ENCODE measurements at regions not wholly inside any gene's neighbourhood (a gene's known extent, or its start where the extent isn't known, plus 50 kb on each side); places are given as distances from the start of the nearest gene placed in this dataset.

GRCh38 chr22:48600681-48601080, 1227.0 kb downstream of the BRD1 start:
- TF ChIP-seq, protein P1, sequence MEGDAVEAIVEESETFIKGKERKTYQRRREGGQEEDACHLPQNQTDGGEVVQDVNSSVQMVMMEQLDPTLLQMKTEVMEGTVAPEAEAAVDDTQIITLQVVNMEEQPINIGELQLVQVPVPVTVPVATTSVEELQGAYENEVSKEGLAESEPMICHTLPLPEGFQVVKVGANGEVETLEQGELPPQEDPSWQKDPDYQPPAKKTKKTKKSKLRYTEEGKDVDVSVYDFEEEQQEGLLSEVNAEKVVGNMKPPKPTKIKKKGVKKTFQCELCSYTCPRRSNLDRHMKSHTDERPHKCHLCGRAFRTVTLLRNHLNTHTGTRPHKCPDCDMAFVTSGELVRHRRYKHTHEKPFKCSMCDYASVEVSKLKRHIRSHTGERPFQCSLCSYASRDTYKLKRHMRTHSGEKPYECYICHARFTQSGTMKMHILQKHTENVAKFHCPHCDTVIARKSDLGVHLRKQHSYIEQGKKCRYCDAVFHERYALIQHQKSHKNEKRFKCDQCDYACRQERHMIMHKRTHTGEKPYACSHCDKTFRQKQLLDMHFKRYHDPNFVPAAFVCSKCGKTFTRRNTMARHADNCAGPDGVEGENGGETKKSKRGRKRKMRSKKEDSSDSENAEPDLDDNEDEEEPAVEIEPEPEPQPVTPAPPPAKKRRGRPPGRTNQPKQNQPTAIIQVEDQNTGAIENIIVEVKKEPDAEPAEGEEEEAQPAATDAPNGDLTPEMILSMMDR (IDR thresholded peaks at IDR 0.05; ENCODE audit: insufficient read depth, low read length, poor library complexity, severe bottlenecking), result no peak
- Histone ChIP-seq H3K36me3 (ENCODE audit: control insufficient read depth, insufficient read depth, low read length) (no peaks in the 10 kb centered on the region), H3K4me3 (replicated peaks; ENCODE audit: low read depth, low read length) (no peak overlapping the region), H3K27me3 (replicated peaks; ENCODE audit: control insufficient read depth, insufficient read depth, low read length) (no peaks in the 10 kb centered on the region)
- no peak for DNase-seq (ENCODE audit: extremely low read depth, insufficient read length)

DNA sequence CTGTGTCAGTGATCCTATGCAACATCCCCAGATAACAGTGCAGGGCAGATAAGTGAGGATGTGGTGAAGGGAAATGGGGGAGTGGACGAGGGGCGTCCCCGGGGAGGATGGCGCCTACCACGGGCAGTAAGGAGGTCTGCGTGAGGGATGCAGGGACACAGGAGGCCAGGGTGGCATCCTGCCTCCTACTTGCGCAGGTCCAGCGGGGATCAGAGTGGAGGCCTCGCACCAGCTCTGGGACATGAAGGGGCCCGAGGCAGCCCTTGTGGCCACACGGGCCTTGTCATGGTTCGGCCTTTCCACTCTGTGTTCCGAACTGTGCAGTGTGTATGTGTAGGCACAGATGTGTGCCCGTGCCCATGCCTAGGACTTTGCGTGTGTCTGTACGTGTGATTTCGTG, 1227.5 kb downstream of the BRD1 start:
- H3K4me3 ChIP-seq (replicated peaks; ENCODE audit: low read depth, low read length), result no peak overlapping the region
- TF ChIP-seq, protein P1 (IDR thresholded peaks at IDR 0.05; ENCODE audit: insufficient read depth, low read length, poor library complexity, severe bottlenecking), result no peak
- no peaks in the 10 kb centered on the region for H3K36me3 ChIP-seq (ENCODE audit: control insufficient read depth, insufficient read depth, low read length)
- H3K27me3 ChIP-seq (replicated peaks; ENCODE audit: control insufficient read depth, insufficient read depth, low read length), result no peaks in the 10 kb centered on the region
- DNase-seq (ENCODE audit: extremely low read depth, insufficient read length), result no peak

GRCh38 chr22:48599346-48599745, 1228.3 kb downstream of the BRD1 start:
- Histone ChIP-seq H3K36me3 (ENCODE audit: control insufficient read depth, insufficient read depth, low read length) (no peaks in the 10 kb centered on the region), H3K4me3 (replicated peaks; ENCODE audit: low read depth, low read length) (no peak overlapping the region), H3K27me3 (replicated peaks; ENCODE audit: control insufficient read depth, insufficient read depth, low read length) (no peaks in the 10 kb centered on the region)
- no peak for DNase-seq (ENCODE audit: extremely low read depth, insufficient read length)
- TF ChIP-seq, protein P1 (IDR thresholded peaks at IDR 0.05; ENCODE audit: insufficient read depth, low read length, poor library complexity, severe bottlenecking), result no peak

GRCh38 chr22:48596111-48596850, 1231.4 kb downstream of the BRD1 start:
- Histone ChIP-seq H3K36me3 (ENCODE audit: control insufficient read depth, insufficient read depth, low read length) (no peaks in the 10 kb centered on the region), H3K27me3 (replicated peaks; ENCODE audit: control insufficient read depth, insufficient read depth, low read length) (no peaks in the 10 kb centered on the region), H3K4me3 (replicated peaks; ENCODE audit: low read depth, low read length) (no peak overlapping the region)
- no peak for DNase-seq (ENCODE audit: extremely low read depth, insufficient read length)
- TF ChIP-seq, protein P1 (IDR thresholded peaks at IDR 0.05; ENCODE audit: insufficient read depth, low read length, poor library complexity, severe bottlenecking), result no peak

- Histone ChIP-seq H3K36me3 (ENCODE audit: control insufficient read depth, insufficient read depth, low read length) (no peaks in the 10 kb centered on the region), H3K4me3 (replicated peaks; ENCODE audit: low read depth, low read length) (no peak overlapping the region), H3K27me3 (replicated peaks; ENCODE audit: control insufficient read depth, insufficient read depth, low read length) (no peaks in the 10 kb centered on the region)
- no peak for DNase-seq (ENCODE audit: extremely low read depth, insufficient read length)
- TF ChIP-seq, protein P1 (IDR thresholded peaks at IDR 0.05; ENCODE audit: insufficient read depth, low read length, poor library complexity, severe bottlenecking), result no peak
Observed at GRCh38 chr22:48595511-48595905, 1232.2 kb downstream of the BRD1 start.
